ENCODE measurements at regions not wholly inside any gene's neighbourhood (a gene's known extent, or its start where the extent isn't known, plus 50 kb on each side); places are given as distances from the start of the nearest gene placed in this dataset.
"Not testable (repeated sequence)": the region's sequence is repeated elsewhere in the genome, so short reads cannot be mapped to it uniquely, and the experiment has no call there.

GRCh38 chr16:88150456-88151128, 199.4 kb downstream of the BANP start:
- not testable (repeated sequence) for DNase-seq (ENCODE audit: extremely low spot score, unreplicated experiment); H3K27me3 Mint-ChIP-seq; H3K27ac Mint-ChIP-seq; H3K36me3 Mint-ChIP-seq; H3K4me3 Mint-ChIP-seq; H3K4me1 Mint-ChIP-seq (ENCODE audit: unreplicated experiment); H3K9me3 Mint-ChIP-seq

GRCh38 chr16:88151129-88151499, 199.9 kb downstream of the BANP start:
- not testable (repeated sequence) for H3K27ac Mint-ChIP-seq; H3K9me3 Mint-ChIP-seq; H3K4me1 Mint-ChIP-seq (ENCODE audit: unreplicated experiment); H3K27me3 Mint-ChIP-seq; H3K36me3 Mint-ChIP-seq; H3K4me3 Mint-ChIP-seq; DNase-seq (ENCODE audit: extremely low spot score, unreplicated experiment)

GRCh38 chr16:88151859-88152843, 200.9 kb downstream of the BANP start:
- H3K36me3 Mint-ChIP-seq; DNase-seq (ENCODE audit: extremely low spot score, unreplicated experiment); H3K27ac Mint-ChIP-seq: not testable (repeated sequence)

GRCh38 chr16:88152879-88153278, 201.6 kb downstream of the BANP start:
- not testable (repeated sequence) for H3K4me3 Mint-ChIP-seq; H3K27ac Mint-ChIP-seq; H3K9me3 Mint-ChIP-seq; H3K4me1 Mint-ChIP-seq (ENCODE audit: unreplicated experiment); H3K27me3 Mint-ChIP-seq; H3K36me3 Mint-ChIP-seq; DNase-seq (ENCODE audit: extremely low spot score, unreplicated experiment)

More at GRCh38 chr16:88151859-88152843, 200.9 kb downstream of the BANP start:
- H3K27me3 Mint-ChIP-seq; H3K9me3 Mint-ChIP-seq; H3K4me1 Mint-ChIP-seq (ENCODE audit: unreplicated experiment); H3K4me3 Mint-ChIP-seq: not testable (repeated sequence)

- H3K36me3 Mint-ChIP-seq; H3K27ac Mint-ChIP-seq; H3K4me1 Mint-ChIP-seq (ENCODE audit: unreplicated experiment); H3K4me3 Mint-ChIP-seq; DNase-seq (ENCODE audit: extremely low spot score, unreplicated experiment); H3K9me3 Mint-ChIP-seq; H3K27me3 Mint-ChIP-seq: not testable (repeated sequence)
Measured at GRCh38 chr16:88153516-88153915, 202.3 kb downstream of the BANP start.

- H3K4me1 Mint-ChIP-seq (ENCODE audit: unreplicated experiment); H3K4me3 Mint-ChIP-seq; H3K27me3 Mint-ChIP-seq: not testable (repeated sequence)
Measured at GRCh38 chr16:88154886-88155285, 203.7 kb downstream of the BANP start.

GRCh38 chr16:88155681-88156080, 204.4 kb downstream of the BANP start:
- H3K4me3 Mint-ChIP-seq; H3K9me3 Mint-ChIP-seq; H3K27ac Mint-ChIP-seq; H3K4me1 Mint-ChIP-seq (ENCODE audit: unreplicated experiment); H3K36me3 Mint-ChIP-seq; H3K27me3 Mint-ChIP-seq; DNase-seq (ENCODE audit: extremely low spot score, unreplicated experiment): not testable (repeated sequence)

More at GRCh38 chr16:88154886-88155285, 203.7 kb downstream of the BANP start:
- not testable (repeated sequence) for DNase-seq (ENCODE audit: extremely low spot score, unreplicated experiment); H3K36me3 Mint-ChIP-seq; H3K27ac Mint-ChIP-seq; H3K9me3 Mint-ChIP-seq

GRCh38 chr16:88156640-88157283, 205.5 kb downstream of the BANP start:
- not testable (repeated sequence) for H3K9me3 Mint-ChIP-seq; H3K36me3 Mint-ChIP-seq; H3K27me3 Mint-ChIP-seq; H3K4me1 Mint-ChIP-seq (ENCODE audit: unreplicated experiment); DNase-seq (ENCODE audit: extremely low spot score, unreplicated experiment); H3K27ac Mint-ChIP-seq; H3K4me3 Mint-ChIP-seq

- not testable (repeated sequence) for H3K4me1 Mint-ChIP-seq (ENCODE audit: unreplicated experiment); H3K27ac Mint-ChIP-seq; H3K36me3 Mint-ChIP-seq; H3K27me3 Mint-ChIP-seq; H3K4me3 Mint-ChIP-seq; H3K9me3 Mint-ChIP-seq
- DNase-seq (ENCODE audit: extremely low spot score, unreplicated experiment) = peak; percentile 32
Measured at GRCh38 chr16:88157686-88158085, 206.5 kb downstream of the BANP start.

GRCh38 chr16:88158256-88159045, 207.2 kb downstream of the BANP start:
- not testable (repeated sequence) for H3K4me1 Mint-ChIP-seq (ENCODE audit: unreplicated experiment); H3K36me3 Mint-ChIP-seq; H3K9me3 Mint-ChIP-seq; H3K4me3 Mint-ChIP-seq; H3K27ac Mint-ChIP-seq; H3K27me3 Mint-ChIP-seq
- DNase-seq (ENCODE audit: extremely low spot score, unreplicated experiment) = peak; percentile 25

- H3K27me3 Mint-ChIP-seq; H3K4me1 Mint-ChIP-seq (ENCODE audit: unreplicated experiment); H3K27ac Mint-ChIP-seq; H3K9me3 Mint-ChIP-seq; H3K36me3 Mint-ChIP-seq; H3K4me3 Mint-ChIP-seq: not testable (repeated sequence)
- peak; percentile 40 for DNase-seq (ENCODE audit: extremely low spot score, unreplicated experiment)
Measured at GRCh38 chr16:88159046-88159896, 208.0 kb downstream of the BANP start.

GRCh38 chr16:88159897-88160335, 208.7 kb downstream of the BANP start:
- not testable (repeated sequence) for H3K36me3 Mint-ChIP-seq; H3K4me3 Mint-ChIP-seq; H3K27me3 Mint-ChIP-seq; H3K9me3 Mint-ChIP-seq; H3K4me1 Mint-ChIP-seq (ENCODE audit: unreplicated experiment); H3K27ac Mint-ChIP-seq
- DNase-seq (ENCODE audit: extremely low spot score, unreplicated experiment) = peak; percentile 10

All from type B pancreatic cell (in vitro differentiated cells).